GM12878 (cell line): ENCODE measurements at regions not wholly inside any gene's neighbourhood (a gene's known extent, or its start where the extent isn't known, plus 50 kb on each side); places are given as distances from the start of the nearest gene placed in this dataset.
A peak's percentile ranks its signal among the peaks of the same experiment; 100 is the strongest.

Source experiments
- ATAC-seq: fragments of 200-7000 bp; cut with Tn5 transposase; 3 replicates; pipeline ENCODE4 v1.9.1; 2020; ENCODE audit warnings: mild to moderate bottlenecking, moderate library complexity
- BruUV-seq: library from RNA; stranded (reverse); fragments of 400-500 nt; replicated peaks from 2 replicates; lab custom pipeline; 2021; lab: Mats Ljungman, UMichigan
- CTCF ChIA-PET: fragments of 300-600 bp; sonication (Branson Sonifier 250); formaldehyde crosslinking; extraction: SDS; loops from one replicate; lab custom pipeline; 2021; ENCODE audit warnings: inconsistent platforms; lab: Yijun Ruan, JAX
- POLR2A ChIA-PET: fragments of 350-600 bp; formaldehyde crosslinking; extraction: SDS; loops from one replicate; lab custom pipeline; 2021; ENCODE audit warnings: inconsistent platforms; lab: Charles Lee
- RAD21 ChIA-PET: fragments of 300-600 bp; sonication (Branson Sonifier 250); formaldehyde crosslinking; loops from one replicate; lab custom pipeline; 2023; ENCODE audit warnings: antibody characterized with exemption; ENCODE audit not compliant: unreplicated experiment; lab: Charles Lee
- SMC1A ChIA-PET: fragments of 300-600 bp; sonication (Branson Sonifier 250); formaldehyde crosslinking; loops from one replicate; lab custom pipeline; 2023; ENCODE audit not compliant: unreplicated experiment, uncharacterized antibody; lab: Charles Lee
- DNase-seq: peaks from one replicate; pipeline ENCODE4 v3.0.0-alpha.2; 2011; ENCODE audit warnings: low read depth, low spot score
- FAIRE-seq: peaks from 3 replicates; lab custom pipeline; 2011; peaks lifted over from hg19 to GRCh38; lab: Jason Lieb, UNC
- H2AFZ ChIP-seq: 2 replicates; pipeline ENCODE4 v1.6.0; 2011; ENCODE audit warnings: low read depth, low read length, control low read depth; ENCODE audit not compliant: control insufficient read depth
- H3K27ac ChIP-seq: 2 replicates; pipeline ENCODE4 v1.5.1; 2011; ENCODE audit warnings: control low read depth; ENCODE audit not compliant: control insufficient read depth, insufficient read depth
- H3K27me3 ChIP-seq, 2 experiments: replicated peaks in 1 of 2; 2 replicates each; pipeline versions ENCODE4 v1.6.0 to v1.6.1; 2011; ENCODE audit warnings: low read length in 1 of 2; ENCODE audit not compliant: control insufficient read depth in 2 of 2, insufficient read depth in 2 of 2
- H3K36me3 ChIP-seq, 2 experiments: 2 replicates each; pipeline ENCODE4 v1.5.1; 2011; ENCODE audit warnings: low read length in 1 of 2; ENCODE audit not compliant: control insufficient read depth in 2 of 2, insufficient read depth in 2 of 2
- H3K4me1 ChIP-seq: 2 replicates; pipeline ENCODE4 v1.6.1; 2011; ENCODE audit warnings: mild to moderate bottlenecking, low read length, moderate library complexity, mixed read lengths; ENCODE audit not compliant: control insufficient read depth, insufficient read depth
- H3K4me2 ChIP-seq: 2 replicates; pipeline ENCODE4 v1.6.0; 2011; ENCODE audit warnings: control low read depth; ENCODE audit not compliant: control insufficient read depth, insufficient read depth
- H3K4me3 ChIP-seq: fragments of 200-600 bp; sonication (generic); 2 replicates; pipeline ENCODE4 v1.5.1; 2016
- H3K79me2 ChIP-seq: 2 replicates; pipeline ENCODE4 v1.6.0; 2011; ENCODE audit warnings: low read length; ENCODE audit not compliant: control insufficient read depth, insufficient read depth
- H3K9ac ChIP-seq: 2 replicates; pipeline ENCODE4 v1.8.0; 2011; ENCODE audit warnings: low read length, control low read depth, mixed read lengths; ENCODE audit not compliant: control insufficient read depth, insufficient read depth
- H3K9me3 ChIP-seq: replicated peaks from 3 replicates; pipeline ENCODE4 v1.5.1; 2011; ENCODE audit warnings: mild to moderate bottlenecking, low read length; ENCODE audit not compliant: control insufficient read depth, insufficient read depth
- H4K20me1 ChIP-seq: 2 replicates; pipeline ENCODE4 v1.6.0; 2011; ENCODE audit not compliant: control insufficient read depth, insufficient read depth
- BHLHE40 ChIP-seq, 2 experiments: fragments of 450-650 bp in 1 of 2; IDR thresholded peaks; 2 replicates each; pipeline ENCODE4 v1.6.1; 2011 to 2017; ENCODE audit warnings: low read depth in 2 of 2, borderline replicate concordance in 1 of 2, improper control_type of control experiment in 1 of 2, low read length in 1 of 2, mild to moderate bottlenecking in 1 of 2
- DPF2 ChIP-seq: fragments of 450-650 bp; IDR thresholded peaks from 2 replicates; pipeline ENCODE4 v1.6.1; 2017; ENCODE audit warnings: mild to moderate bottlenecking
- IKZF1 ChIP-seq: fragments of 450-650 bp; conservative IDR thresholded peaks from 2 replicates; pipeline ENCODE4 v1.6.1; 2017; ENCODE audit warnings: antibody characterized with exemption, mild to moderate bottlenecking
- IKZF2 ChIP-seq, 2 experiments: fragments of 450-650 bp; IDR thresholded peaks; 2 replicates each; pipeline ENCODE4 v1.6.1; 2017; ENCODE audit warnings: mild to moderate bottlenecking in 2 of 2, moderate library complexity in 2 of 2
- RAD51 ChIP-seq: fragments of 450-650 bp; IDR thresholded peaks from 2 replicates; pipeline ENCODE4 v1.6.1; 2016; ENCODE audit warnings: moderate library complexity, mild to moderate bottlenecking, inconsistent platforms
- SPI1 ChIP-seq: IDR thresholded peaks from 2 replicates; pipeline ENCODE4 v1.6.1; 2011; ENCODE audit warnings: low read depth, mild to moderate bottlenecking, low read length, moderate library complexity, borderline replicate concordance; ENCODE audit not compliant: insufficient read depth
- ZSCAN29 ChIP-seq: fragments of 450-650 bp; IDR thresholded peaks from 2 replicates; pipeline ENCODE4 v1.6.1; 2017; ENCODE audit warnings: mild to moderate bottlenecking, moderate library complexity
- WGBS: methylation state at CpG from one replicate; pipeline ENCODE4 v1.1.6; 2016; ENCODE audit warnings: low lambda C conversion rate; ENCODE audit not compliant: insufficient replicate concordance, insufficient coverage; ENCODE audit errors: missing lambda C conversion rate; 5-methylcytosine and 5-hydroxymethylcytosine counted together
- in situ Hi-C: fragments of 300-500 bp; cut with MboI; formaldehyde crosslinking; loops from 9 replicates; pipeline ENCODE4 v1.14.3; 2018; ENCODE audit warnings: mixed read lengths
- intact Hi-C: fragments of 100-400 bp; cut with micrococcal nuclease; formaldehyde crosslinking; loops from one replicate; pipeline ENCODE4 v1.14.2; 2022; ENCODE audit not compliant: unreplicated experiment
- TF ChIP-seq, protein P1 (sequence below): fragments of 450-650 bp; IDR thresholded peaks from 2 replicates; pipeline ENCODE4 v1.6.1; 2017; ENCODE audit warnings: borderline replicate concordance
- TF ChIP-seq, protein P2 (sequence below): fragments of 150-350 bp; IDR thresholded peaks from 2 replicates; pipeline ENCODE4 v1.6.1; 2014; ENCODE audit warnings: mild to moderate bottlenecking, low read depth, low read length

DNA sequence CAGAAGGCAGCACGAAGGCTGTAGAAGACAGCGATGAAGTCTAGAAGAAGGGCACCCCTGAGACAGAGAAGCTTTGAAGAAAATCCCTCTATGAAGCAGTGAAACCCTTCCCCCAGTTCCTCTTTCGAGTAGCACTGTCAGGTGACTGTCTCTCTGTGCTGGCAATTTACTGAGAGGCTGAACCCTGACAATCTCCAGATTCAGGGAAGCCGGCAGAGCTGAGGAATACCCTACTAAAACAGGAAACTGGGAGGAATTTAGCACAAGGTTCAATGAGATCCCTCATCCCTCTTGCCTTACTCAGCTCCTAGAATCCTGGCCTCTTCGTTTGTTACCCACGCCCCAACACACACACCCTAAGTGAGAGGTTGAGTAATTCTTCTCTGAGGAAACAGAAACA lies 239.7 kb upstream of the NOCT start:
- CTCF ChIA-PET = interaction anchor here (1.3 kb wide), 1 partner anchor 95 kb away, joined by 3 read pairs; no protein-coding TSS in a partner anchor
- no TSS peak for BruUV-seq
- Histone ChIP-seq H3K79me2 (no peaks in the 10 kb centered on the region), H3K9ac (no peak overlapping the region), H3K27me3 (no peaks in the 10 kb centered on the region), H2AFZ (no peak overlapping the region), H3K4me1 (no peaks in the 10 kb centered on the region)
- intact Hi-C loops (no loop called here), in situ Hi-C loops (no loop called here)
- TF ChIP-seq RAD51 (peak; percentile 71), IKZF2 (IDR thresholded peaks at IDR 0.05) (peak in 1 of 2 experiments; percentile 13; a peak in 1 of 4 replicates), ZSCAN29 (no peak), SPI1 (peak; percentile 92), IKZF1 (peak; percentile 35; the same call in 1 of the 2 replicates), DPF2 (0 out of 2 replicates have a peak, but pooled peaks have one; percentile 21), BHLHE40 (IDR thresholded peaks at IDR 0.05; ENCODE audit: borderline replicate concordance in 1 of 2, low read depth in 2 of 2, low read length in 1 of 2) (peak in 1 of 2 experiments; percentile 56; a peak in 2 of 4 replicates)
- TF ChIP-seq, protein P1, sequence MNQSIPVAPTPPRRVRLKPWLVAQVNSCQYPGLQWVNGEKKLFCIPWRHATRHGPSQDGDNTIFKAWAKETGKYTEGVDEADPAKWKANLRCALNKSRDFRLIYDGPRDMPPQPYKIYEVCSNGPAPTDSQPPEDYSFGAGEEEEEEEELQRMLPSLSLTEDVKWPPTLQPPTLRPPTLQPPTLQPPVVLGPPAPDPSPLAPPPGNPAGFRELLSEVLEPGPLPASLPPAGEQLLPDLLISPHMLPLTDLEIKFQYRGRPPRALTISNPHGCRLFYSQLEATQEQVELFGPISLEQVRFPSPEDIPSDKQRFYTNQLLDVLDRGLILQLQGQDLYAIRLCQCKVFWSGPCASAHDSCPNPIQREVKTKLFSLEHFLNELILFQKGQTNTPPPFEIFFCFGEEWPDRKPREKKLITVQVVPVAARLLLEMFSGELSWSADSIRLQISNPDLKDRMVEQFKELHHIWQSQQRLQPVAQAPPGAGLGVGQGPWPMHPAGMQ = no peak
- TF ChIP-seq, protein P2, sequence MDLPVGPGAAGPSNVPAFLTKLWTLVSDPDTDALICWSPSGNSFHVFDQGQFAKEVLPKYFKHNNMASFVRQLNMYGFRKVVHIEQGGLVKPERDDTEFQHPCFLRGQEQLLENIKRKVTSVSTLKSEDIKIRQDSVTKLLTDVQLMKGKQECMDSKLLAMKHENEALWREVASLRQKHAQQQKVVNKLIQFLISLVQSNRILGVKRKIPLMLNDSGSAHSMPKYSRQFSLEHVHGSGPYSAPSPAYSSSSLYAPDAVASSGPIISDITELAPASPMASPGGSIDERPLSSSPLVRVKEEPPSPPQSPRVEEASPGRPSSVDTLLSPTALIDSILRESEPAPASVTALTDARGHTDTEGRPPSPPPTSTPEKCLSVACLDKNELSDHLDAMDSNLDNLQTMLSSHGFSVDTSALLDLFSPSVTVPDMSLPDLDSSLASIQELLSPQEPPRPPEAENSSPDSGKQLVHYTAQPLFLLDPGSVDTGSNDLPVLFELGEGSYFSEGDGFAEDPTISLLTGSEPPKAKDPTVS = no peak
- TF ChIP-seq, all 136 proteins: peak for 6
- no peaks in the 10 kb centered on the region for H3K9me3 ChIP-seq
- SMC1A ChIA-PET = interaction anchor here (0.7 to 1.7 kb wide), 3 partner anchors 14 to 138 kb away, joined by 3 to 7 read pairs (median 6); no protein-coding TSS in a partner anchor
- DNase-seq (peak; percentile 0), ATAC-seq (peak; percentile 81), FAIRE-seq (no peak)
- RAD21 ChIA-PET = no interaction called here
- H4K20me1 ChIP-seq = no peaks in the 10 kb centered on the region
- no peak overlapping the region for H3K4me3 ChIP-seq
- H3K27ac ChIP-seq = no peak overlapping the region
- POLR2A ChIA-PET = interaction anchor here (0.5 kb wide), 1 partner anchor 691 kb away, joined by 5 read pairs; no protein-coding TSS in a partner anchor
- WGBS = 28% methylated on average over 6 of the region's 6 CpGs
- no peaks in the 10 kb centered on the region for H3K36me3 ChIP-seq
- H3K4me2 ChIP-seq = no peak overlapping the region
